Hepatocyte (in vitro differentiated cells): ENCODE measurements at regions not wholly inside any gene's neighbourhood (a gene's known extent, or its start where the extent isn't known, plus 50 kb on each side); places are given as distances from the start of the nearest gene placed in this dataset.

Experiments
- DNase-seq: peaks from one replicate; pipeline ENCODE4 v3.0.0-alpha.2; 2016; ENCODE audit warnings: low spot score
- H2AFZ ChIP-seq: fragments of 200-600 bp; sonication (generic); 2 replicates; pipeline ENCODE4 v1.6.0; 2016; ENCODE audit warnings: antibody characterized with exemption, mild to moderate bottlenecking
- H3K27ac ChIP-seq: fragments of 200-600 bp; sonication (generic); 2 replicates; pipeline ENCODE4 v1.5.1; 2016; ENCODE audit warnings: mild to moderate bottlenecking
- H3K27me3 ChIP-seq: fragments of 200-600 bp; sonication (generic); 2 replicates; pipeline ENCODE4 v1.6.1; 2016
- H3K36me3 ChIP-seq: fragments of 200-600 bp; sonication (generic); replicated peaks from 2 replicates; pipeline ENCODE4 v1.5.1; 2016; ENCODE audit warnings: low read depth; ENCODE audit not compliant: insufficient read depth
- H3K4me1 ChIP-seq: fragments of 200-600 bp; sonication (generic); 2 replicates; pipeline ENCODE4 v1.5.1; 2016; ENCODE audit warnings: mild to moderate bottlenecking, moderate library complexity; ENCODE audit not compliant: insufficient read depth
- H3K4me2 ChIP-seq: fragments of 200-600 bp; sonication (generic); 2 replicates; pipeline ENCODE4 v1.6.0; 2016
- H3K4me3 ChIP-seq: fragments of 200-600 bp; sonication (generic); 2 replicates; pipeline ENCODE4 v1.5.1; 2016; ENCODE audit warnings: mild to moderate bottlenecking
- H3K79me2 ChIP-seq: fragments of 200-600 bp; sonication (generic); 2 replicates; pipeline ENCODE4 v1.6.0; 2017; ENCODE audit warnings: mild to moderate bottlenecking
- H3K9me2 ChIP-seq: fragments of 200-600 bp; sonication (generic); replicated peaks from 2 replicates; pipeline ENCODE4 v1.6.0; 2017; ENCODE audit warnings: mild to moderate bottlenecking; ENCODE audit not compliant: insufficient read depth
- H3K9me3 ChIP-seq: fragments of 200-600 bp; sonication (generic); 2 replicates; pipeline ENCODE4 v1.5.1; 2016; ENCODE audit warnings: low read depth, mild to moderate bottlenecking
- H4K20me1 ChIP-seq: fragments of 200-600 bp; sonication (generic); 2 replicates; pipeline ENCODE4 v1.6.0; 2016; ENCODE audit warnings: mild to moderate bottlenecking; ENCODE audit not compliant: insufficient read depth, poor library complexity, severe bottlenecking
- CTCF ChIP-seq: fragments of 200-600 bp; sonication (generic); IDR thresholded peaks from 2 replicates; pipeline ENCODE4 v1.5.1; 2016; ENCODE audit warnings: antibody characterized with exemption, mild to moderate bottlenecking; ENCODE audit not compliant: poor library complexity
- EZH2 ChIP-seq: fragments of 200-600 bp; sonication (generic); IDR thresholded peaks from 2 replicates; pipeline ENCODE4 v1.6.1; 2016; ENCODE audit warnings: antibody characterized with exemption, mild to moderate bottlenecking, borderline replicate concordance
- EZH2phosphoT487 ChIP-seq: fragments of 200-600 bp; sonication (generic); IDR thresholded peaks from one replicate; pipeline ENCODE4 v1.6.1; 2018; ENCODE audit warnings: antibody characterized with exemption, mild to moderate bottlenecking, low read depth, moderate library complexity; ENCODE audit not compliant: unreplicated experiment, severe bottlenecking
- WGBS: methylation state at CpG from one replicate; pipeline ENCODE4 v1.1.6; 2016; ENCODE audit warnings: low lambda C conversion rate; ENCODE audit errors: missing lambda C conversion rate; 5-methylcytosine and 5-hydroxymethylcytosine counted together

GRCh38 chr10:125375210-125375609 is 214.8 kb upstream of the CTBP2 start:
- TF ChIP-seq EZH2phosphoT487 (no peak), CTCF (no peak), EZH2 (no peak)
- Histone ChIP-seq H3K36me3 (no peaks in the 10 kb centered on the region), H3K9me2 (no peaks in the 10 kb centered on the region), H3K27me3 (no peaks in the 10 kb centered on the region), H3K79me2 (no peaks in the 10 kb centered on the region), H3K4me3 (no peak overlapping the region), H4K20me1 (no peaks in the 10 kb centered on the region), H3K4me1 (no peaks in the 10 kb centered on the region), H3K27ac (no peak overlapping the region), H2AFZ (no peak overlapping the region), H3K4me2 (no peak overlapping the region), H3K9me3 (no peaks in the 10 kb centered on the region)
- DNase-seq = no peak
- 70% methylated on average over 3 of the region's 3 CpGs for WGBS

- no peak overlapping the region for H3K4me3 ChIP-seq
- no peaks in the 10 kb centered on the region for H3K9me2 ChIP-seq
- no peaks in the 10 kb centered on the region for H3K27me3 ChIP-seq
- TF ChIP-seq EZH2phosphoT487 (no peak), EZH2 (no peak), CTCF (no peak)
- no peak overlapping the region for H3K4me2 ChIP-seq
- H3K27ac ChIP-seq = no peak overlapping the region
- 88% methylated on average over 6 of the region's 6 CpGs for WGBS
- no peak for DNase-seq
- no peaks in the 10 kb centered on the region for H3K9me3 ChIP-seq
- no peaks in the 10 kb centered on the region for H3K36me3 ChIP-seq
- H3K4me1 ChIP-seq = no peaks in the 10 kb centered on the region
- no peaks in the 10 kb centered on the region for H3K79me2 ChIP-seq
- no peaks in the 10 kb centered on the region for H4K20me1 ChIP-seq
- no peak overlapping the region for H2AFZ ChIP-seq
Measured at GRCh38 chr10:125373546-125373945, 213.2 kb upstream of the CTBP2 start.

GRCh38 chr10:125370578-125370977 is 210.2 kb upstream of the CTBP2 start:
- Histone ChIP-seq H3K36me3 (no peaks in the 10 kb centered on the region), H3K4me2 (no peak overlapping the region), H3K4me1 (no peaks in the 10 kb centered on the region), H2AFZ (no peak overlapping the region), H3K27me3 (no peaks in the 10 kb centered on the region), H3K27ac (no peak overlapping the region), H3K4me3 (no peak overlapping the region), H3K9me3 (no peaks in the 10 kb centered on the region), H3K79me2 (no peaks in the 10 kb centered on the region), H3K9me2 (no peaks in the 10 kb centered on the region), H4K20me1 (no peaks in the 10 kb centered on the region)
- DNase-seq = peak; percentile 65
- TF ChIP-seq CTCF (peak; percentile 40), EZH2 (no peak)
- 29% methylated on average over 15 of the region's 17 CpGs for WGBS
